ENCODE measurements at regions not wholly inside any gene's neighbourhood (a gene's known extent, or its start where the extent isn't known, plus 50 kb on each side); places are given as distances from the start of the nearest gene placed in this dataset.

GRCh38 chr1:4871373-4871772 is 217.0 kb downstream of the AJAP1 start:
- no peak for DNase-seq (ENCODE audit: low spot score)

GRCh38 chr1:4868521-4868920 is 214.1 kb downstream of the AJAP1 start:
- DNase-seq (ENCODE audit: low spot score) = no peak

- no peak for DNase-seq (ENCODE audit: low spot score)
These were observed 202.0 kb downstream of the AJAP1 start for GRCh38 chr1:4856396-4856795.

GRCh38 chr1:4854367-4854766 is 200.0 kb downstream of the AJAP1 start:
- no peak for DNase-seq (ENCODE audit: low spot score)

- no peak for DNase-seq (ENCODE audit: low spot score)
These were observed 199.5 kb downstream of the AJAP1 start for GRCh38 chr1:4853904-4854303.

- no peak for DNase-seq (ENCODE audit: low spot score)
These were observed 197.1 kb downstream of the AJAP1 start for GRCh38 chr1:4851385-4852065.

GRCh38 chr1:4848431-4848830 is 194.0 kb downstream of the AJAP1 start:
- DNase-seq (ENCODE audit: low spot score) = no peak

- no peak for DNase-seq (ENCODE audit: low spot score)
These were observed 193.3 kb downstream of the AJAP1 start for GRCh38 chr1:4847711-4848110.
